Breast epithelium (tissue), 3 donors: ENCODE measurements at regions not wholly inside any gene's neighbourhood (a gene's known extent, or its start where the extent isn't known, plus 50 kb on each side); places are given as distances from the start of the nearest gene placed in this dataset.

ENCODE experiments used
- POLR2A ChIP-seq: fragments of 450-650 bp; IDR thresholded peaks from one replicate; pipeline ENCODE4 v1.6.1; 2016; ENCODE audit warnings: antibody characterized with exemption, mild to moderate bottlenecking, moderate library complexity
- POLR2AphosphoS5 ChIP-seq, 3 donors: sonication (generic); formaldehyde crosslinking; IDR thresholded peaks; one replicate each; pipeline ENCODE4 v1.6.1; 2017; ENCODE audit warnings: antibody characterized with exemption in 3 of 3
- TF ChIP-seq, protein P1 (sequence below), 3 donors: fragments of 450-650 bp; IDR thresholded peaks; one replicate each; pipeline ENCODE4 v1.5.1; 2016 to 2017; ENCODE audit warnings: antibody characterized with exemption in 3 of 3, mild to moderate bottlenecking in 3 of 3, moderate library complexity in 3 of 3

DNA sequence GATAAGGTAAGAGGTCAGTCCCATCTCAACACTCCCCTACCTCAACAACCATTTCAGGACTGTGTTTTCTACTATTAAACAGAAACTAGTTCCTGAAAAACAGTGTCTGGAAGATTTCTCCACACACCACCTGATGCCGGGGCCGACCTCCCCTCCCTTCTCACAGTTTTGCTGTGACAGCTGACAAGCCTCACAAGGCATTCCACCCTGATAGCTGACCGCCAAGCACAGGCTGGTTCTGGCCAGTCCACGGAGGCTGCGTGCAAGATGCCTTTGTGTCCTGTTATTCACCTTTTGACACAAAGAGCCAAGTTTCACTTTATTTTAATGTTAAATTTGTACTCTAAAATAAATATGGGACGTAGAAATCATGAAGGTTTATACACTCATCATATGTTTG, 758.6 kb downstream of the PDHA2 start:
- TF ChIP-seq, protein P1, sequence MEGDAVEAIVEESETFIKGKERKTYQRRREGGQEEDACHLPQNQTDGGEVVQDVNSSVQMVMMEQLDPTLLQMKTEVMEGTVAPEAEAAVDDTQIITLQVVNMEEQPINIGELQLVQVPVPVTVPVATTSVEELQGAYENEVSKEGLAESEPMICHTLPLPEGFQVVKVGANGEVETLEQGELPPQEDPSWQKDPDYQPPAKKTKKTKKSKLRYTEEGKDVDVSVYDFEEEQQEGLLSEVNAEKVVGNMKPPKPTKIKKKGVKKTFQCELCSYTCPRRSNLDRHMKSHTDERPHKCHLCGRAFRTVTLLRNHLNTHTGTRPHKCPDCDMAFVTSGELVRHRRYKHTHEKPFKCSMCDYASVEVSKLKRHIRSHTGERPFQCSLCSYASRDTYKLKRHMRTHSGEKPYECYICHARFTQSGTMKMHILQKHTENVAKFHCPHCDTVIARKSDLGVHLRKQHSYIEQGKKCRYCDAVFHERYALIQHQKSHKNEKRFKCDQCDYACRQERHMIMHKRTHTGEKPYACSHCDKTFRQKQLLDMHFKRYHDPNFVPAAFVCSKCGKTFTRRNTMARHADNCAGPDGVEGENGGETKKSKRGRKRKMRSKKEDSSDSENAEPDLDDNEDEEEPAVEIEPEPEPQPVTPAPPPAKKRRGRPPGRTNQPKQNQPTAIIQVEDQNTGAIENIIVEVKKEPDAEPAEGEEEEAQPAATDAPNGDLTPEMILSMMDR (IDR thresholded peaks at IDR 0.05) = no peak
- TF ChIP-seq POLR2AphosphoS5 (IDR thresholded peaks at IDR 0.05) = no peak
- TF ChIP-seq POLR2A = no peak
